ENCODE measurements at regions not wholly inside any gene's neighbourhood (a gene's known extent, or its start where the extent isn't known, plus 50 kb on each side); places are given as distances from the start of the nearest gene placed in this dataset.

DNA sequence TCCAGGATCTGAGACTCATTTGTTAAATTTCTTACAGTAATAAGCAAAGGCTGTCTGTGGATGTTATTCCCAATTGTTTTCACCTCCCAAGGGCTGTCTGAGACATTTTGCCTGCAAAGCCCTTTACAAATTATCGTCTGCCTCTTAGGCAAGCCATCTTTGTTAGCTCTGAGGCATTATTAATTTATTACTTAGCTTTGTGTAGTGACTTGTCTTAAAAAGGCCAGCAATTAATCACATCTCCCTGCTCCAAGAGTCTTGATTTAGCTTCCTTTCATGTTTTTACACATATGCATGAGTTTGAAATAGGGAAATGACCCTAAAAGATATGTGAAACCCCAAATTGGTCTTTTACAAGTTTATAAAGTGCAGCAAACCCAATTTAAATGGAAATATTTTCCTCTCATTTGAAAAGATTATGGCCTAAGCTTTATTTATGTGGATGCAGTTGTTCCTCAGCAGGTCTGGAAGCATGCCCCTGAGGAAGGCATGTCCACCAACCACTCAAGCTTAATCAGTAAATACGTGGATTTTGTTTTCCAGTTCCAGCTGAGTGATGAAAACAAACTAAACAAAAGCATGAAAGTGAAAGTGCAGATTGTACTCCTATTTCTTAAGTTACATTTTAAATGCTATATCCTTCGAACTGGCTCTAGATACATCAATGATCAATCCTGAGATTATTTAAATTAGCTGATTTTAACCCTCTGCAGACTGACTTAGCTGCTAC is 173.6 kb upstream of the LNX1 start:
- DNase-seq, result no peak

DNA sequence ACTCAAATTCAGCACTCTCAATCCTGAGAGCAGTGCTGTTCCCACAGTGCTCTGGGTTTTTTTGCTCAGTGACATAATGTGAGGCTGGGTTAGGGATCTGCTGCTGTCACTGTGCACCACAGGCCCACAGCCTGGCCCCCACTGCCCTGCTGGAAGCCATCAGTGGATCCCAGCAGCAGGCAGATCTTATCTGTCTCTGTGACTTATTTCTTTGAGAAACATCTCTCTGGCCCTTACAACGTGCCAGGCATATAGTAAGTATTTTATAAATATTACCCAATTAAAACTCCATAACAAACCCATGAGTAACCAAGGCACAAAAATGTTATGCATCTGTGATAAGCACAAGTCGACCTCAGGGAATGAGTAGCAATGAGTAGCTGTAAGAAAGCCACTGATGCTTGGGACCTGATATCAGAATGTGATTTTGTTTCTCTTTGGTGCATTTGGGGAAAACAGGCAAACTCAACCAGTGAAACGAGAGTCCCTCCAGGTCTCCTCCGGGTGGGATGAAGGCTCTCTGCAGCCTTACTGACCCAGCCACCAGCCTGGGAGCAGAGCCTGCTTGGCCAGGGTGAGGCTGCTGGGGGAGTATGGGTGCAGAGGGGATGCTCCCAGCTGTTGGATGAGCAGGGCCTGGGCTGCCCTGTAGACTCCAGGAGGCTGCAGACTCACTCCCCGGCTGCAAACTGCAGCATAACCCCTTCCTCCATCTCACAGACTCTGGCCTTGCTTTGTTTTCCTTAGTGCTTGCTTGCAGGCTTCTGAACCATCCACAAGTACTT is 172.7 kb upstream of the LNX1 start:
- no peak for DNase-seq

DNA sequence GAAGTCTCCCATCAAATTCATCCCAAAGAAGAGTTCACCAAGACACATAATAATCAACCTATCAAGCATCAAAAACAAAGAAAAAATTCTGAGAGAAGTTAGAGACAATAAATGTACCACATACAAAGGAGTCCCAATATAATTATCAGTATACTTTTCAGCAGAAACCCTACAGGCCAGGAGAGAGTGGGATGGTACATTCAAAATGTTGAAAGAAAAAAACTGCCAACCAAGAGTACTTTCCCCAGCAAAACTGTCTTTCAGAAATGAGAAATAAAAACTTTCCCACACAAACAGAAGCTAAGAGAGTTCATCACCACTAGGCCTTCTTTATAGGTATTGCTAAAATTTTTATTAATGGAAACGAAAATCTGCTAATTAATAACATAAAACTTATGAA is 164.4 kb upstream of the LNX1 start:
- DNase-seq, result no peak

DNA sequence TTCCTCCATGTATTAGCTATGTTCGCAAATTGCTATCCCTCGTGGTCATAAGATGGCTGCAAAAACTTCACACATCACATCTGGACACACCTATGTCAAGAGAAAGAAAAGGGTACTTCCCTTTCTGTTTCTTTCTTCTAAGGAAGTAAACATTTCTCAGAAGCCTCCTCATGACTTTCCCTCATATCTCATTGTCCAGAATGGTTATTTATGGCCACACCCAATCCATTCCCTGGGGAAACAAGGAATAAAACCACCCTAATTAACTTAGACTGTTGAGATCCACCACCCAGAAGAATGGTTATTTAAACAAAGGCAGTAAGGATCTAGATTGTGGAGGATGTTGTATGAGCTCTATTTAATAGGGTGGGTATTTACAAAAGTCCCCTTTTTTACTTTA is 160.8 kb upstream of the LNX1 start:
- no peak for DNase-seq

DNA sequence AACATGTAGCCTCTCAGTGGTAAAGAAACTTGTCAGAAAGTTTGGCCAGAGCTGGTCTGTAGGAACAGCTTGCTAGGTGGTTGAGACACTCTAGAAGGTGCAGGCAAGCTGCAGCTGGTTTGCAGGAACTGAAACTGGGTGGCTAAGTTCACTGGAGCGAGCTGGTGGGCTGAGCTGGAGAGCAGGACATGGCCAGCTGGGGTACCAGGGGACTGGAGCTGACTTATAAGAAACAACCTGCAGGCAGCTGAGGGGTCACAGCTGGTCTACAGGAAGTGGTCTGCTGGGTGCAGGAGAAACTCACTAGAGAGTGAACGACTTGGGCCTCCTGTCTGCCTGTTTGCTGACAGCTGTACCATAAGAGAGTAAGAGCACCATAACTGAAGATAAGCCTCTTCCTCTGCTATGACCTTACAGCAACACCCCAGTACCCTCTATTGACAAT is 157.1 kb upstream of the LNX1 start:
- DNase-seq, result no peak

DNA sequence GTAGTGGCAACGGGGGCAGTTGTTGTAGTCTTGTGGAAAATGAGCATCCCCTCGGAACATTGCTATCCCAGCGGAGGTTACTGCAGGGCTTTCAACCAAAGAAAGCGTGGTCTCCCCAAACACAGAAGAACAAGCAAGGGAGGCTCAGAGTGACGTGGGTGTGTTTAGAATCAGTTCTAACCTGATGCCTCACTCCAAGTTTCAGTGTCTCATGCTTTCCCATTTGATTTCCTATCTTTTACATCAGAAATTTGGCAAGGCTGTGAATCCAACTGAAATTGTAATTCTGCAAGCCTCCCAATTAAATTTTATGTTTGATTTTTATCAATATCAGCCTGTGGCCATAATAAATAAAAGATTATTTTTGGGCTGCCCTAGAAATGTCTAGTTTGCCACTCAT is 156.1 kb upstream of the LNX1 start:
- DNase-seq, result no peak

DNA sequence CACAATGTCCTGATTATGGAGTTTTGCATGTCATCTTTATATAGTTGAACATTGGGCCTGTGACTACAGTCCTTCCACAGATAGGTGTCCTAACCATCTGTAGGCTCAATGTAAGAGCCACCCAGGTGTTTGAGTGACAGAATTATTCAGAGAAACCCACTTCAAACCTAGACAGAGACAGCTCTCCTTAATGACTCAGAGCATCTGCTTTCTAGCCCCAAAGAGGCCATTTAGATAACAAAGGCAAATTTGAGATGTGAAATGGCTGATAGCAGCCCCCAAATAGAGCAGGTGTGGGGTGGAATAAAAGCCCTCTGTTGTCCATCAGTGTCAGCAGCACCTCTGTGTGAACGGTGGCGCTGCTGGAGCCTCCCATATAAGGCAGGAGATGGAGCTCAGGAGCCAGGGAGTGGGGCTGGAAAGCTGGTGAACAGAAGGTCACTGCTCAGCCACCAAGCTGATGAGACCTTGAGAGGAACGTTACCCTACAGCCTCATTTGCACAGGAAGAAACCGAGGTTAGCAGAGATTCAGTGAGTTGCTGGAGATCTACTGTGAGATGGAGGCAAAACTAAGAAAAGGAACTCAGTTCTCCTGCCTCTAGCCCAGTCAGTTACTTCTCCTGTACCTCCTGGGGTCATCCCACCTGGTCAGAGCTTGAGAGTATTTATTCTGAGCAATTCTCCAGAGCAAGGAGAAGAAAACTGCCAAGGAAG is 153.3 kb upstream of the LNX1 start:
- peak; percentile 62 for DNase-seq

DNA sequence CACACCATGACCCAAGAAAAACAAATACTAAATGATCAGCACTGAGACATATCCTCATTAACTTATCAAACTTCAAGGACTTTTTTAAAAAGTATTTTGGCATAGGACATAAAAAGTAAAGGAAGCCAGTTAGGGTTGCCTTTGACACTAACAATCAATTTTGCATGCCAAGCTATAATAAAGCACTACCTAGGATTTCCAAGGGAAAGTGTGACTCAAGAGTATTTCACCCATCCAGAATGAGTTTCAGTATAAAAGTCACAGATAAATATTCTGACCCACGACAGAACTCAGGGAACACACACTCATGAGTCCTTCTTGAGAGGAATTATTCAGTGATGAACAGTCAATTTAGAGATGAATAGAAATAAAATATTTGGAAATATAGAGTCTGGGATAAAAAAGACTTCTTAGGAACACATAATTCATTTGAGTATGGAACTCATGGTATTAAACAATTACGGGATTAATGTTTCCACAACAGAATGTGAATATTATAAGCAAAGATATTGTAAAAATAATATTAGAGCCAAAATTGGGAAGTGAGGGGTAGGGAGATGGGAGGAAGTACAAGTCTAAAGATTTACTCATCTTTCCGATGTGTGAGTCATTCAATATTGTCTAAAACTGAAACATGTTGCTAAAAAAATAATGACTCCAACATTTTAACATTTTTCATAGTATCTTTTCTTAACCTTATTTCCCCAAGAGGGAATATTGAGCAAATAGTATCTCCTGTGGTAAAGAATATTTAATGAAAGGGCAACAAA is 143.5 kb upstream of the LNX1 start:
- DNase-seq, result no peak

DNA sequence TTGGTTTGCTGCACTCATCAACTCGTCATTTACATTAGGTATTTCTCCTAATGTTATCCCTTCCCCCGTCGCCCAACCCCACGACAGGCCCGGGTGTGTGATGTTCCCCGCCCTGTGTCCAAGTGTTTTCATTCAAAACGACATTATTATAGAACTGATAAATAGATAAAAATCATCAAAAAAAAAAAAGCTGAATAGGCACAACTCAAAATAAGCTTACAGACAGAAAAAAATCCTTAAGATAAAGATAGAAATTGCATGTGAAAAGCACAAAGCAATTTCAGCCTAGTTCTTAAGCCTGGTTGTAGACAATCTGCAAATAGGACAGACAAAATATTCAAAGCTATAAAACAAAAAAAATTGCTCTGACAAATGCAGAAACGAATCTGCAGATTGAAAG is 142.9 kb upstream of the LNX1 start:
- DNase-seq, result no peak

DNA sequence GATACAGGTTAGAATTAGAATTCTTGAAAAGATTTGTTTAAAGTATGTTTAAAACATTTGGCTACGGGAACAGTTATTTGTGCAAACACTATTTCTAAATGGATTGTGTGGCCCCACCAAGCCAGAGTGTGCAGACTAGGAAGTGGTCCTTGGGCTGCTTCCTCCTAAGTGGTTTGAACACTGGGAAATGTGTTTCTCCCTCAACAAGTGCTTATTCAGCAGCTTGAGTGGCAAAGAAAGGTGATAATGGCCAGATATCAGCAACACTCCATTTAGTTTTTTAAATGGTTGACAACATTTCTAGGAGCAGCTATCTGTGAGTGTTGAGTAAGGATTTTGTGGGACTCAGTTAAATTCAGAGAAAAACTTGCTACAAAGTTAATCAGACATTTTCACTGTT is 141.4 kb upstream of the LNX1 start:
- DNase-seq, result no peak

DNA sequence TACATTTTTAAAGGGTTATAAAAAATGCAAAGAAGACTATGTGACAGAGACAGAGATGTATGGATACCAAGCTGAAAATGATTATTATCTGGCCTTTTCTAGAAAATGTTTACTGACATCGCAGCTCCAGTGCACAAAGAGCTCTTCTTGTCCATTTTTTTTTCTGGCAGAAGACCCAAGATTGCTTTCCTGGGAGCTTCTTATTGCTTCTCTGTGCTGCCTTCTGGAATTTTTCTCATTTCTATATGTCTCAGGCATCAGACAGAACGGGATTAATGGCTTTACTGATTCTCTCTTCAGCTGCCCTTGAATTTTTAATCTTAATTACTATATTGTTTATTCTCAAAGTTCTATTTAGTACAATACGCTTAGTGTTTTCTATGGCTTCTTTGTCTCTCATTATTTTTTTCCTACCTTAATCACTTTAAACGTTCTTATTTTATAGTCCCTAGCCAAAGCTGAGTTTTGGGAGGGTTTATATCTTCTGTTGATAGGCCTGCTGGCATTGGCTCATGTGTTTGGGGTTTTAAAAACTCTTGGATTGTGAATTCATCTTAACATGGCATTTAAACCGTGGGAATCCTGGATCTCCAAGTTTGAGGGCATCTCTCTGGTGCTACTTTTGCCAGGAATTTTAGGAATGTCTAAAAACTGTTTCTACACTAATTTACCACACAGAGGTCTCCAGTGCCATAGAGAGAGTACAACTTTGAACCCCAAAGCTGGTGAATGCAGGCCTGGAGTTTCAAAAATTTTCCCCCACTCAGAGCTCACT is 138.9 kb upstream of the LNX1 start:
- DNase-seq, result no peak

DNA sequence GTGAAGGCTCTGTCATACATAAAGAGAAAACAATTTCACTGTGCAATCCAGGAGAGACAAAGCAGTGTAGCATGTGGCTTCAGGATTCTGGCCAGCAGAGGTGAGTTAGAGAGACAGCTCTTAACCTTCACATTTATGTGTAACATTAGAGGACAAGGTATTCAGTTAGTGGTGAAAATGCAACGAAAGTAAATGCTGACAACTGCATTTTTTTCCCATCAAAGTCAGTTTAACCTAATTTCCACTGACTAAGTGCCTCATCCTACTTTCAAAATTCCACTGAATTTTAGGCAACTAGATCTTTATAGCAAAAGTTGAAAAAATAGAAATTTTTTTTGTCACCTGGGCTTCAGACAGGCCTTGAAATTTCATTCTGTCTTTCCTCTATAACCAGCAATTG is 130.8 kb upstream of the LNX1 start:
- no peak for DNase-seq

DNA sequence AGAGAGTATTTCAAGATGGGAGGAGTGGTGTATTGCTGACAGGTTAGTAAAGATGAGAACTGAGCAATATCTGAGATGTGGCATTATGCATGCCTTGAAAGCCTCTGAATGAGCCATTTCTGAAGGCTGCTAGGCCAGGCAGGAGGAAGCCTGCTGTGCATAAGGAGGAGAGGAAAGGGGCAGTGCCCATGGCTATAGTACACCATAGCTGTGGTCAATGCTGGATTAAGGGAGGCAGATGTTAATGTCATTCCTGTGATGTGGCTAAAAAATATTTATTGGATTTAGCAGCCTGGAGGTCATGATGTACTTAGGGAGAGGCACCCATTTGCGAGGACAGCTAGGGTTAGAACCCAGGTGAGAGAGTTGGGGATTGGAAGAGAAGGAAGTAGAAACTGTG is 130.0 kb upstream of the LNX1 start:
- no peak for DNase-seq

DNA sequence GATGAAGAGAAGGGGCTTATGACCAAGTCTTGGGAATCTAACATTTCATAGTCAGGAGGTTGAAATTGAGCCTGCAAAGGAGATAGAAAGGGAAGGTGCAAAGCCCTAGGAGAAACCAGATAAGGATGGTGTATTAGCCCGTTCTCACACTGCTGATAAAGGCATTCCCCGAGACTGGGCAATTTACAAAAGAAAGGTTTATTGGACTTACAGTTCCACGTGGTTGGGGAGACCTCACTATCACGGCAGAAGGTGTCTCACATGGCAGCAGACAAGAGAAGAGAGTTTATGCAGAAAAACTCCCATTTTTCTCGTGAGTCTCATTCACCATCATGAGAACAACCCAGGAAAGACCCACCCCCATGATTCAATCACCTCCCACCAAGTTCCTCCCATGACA is 129.5 kb upstream of the LNX1 start:
- DNase-seq, result no peak

DNA sequence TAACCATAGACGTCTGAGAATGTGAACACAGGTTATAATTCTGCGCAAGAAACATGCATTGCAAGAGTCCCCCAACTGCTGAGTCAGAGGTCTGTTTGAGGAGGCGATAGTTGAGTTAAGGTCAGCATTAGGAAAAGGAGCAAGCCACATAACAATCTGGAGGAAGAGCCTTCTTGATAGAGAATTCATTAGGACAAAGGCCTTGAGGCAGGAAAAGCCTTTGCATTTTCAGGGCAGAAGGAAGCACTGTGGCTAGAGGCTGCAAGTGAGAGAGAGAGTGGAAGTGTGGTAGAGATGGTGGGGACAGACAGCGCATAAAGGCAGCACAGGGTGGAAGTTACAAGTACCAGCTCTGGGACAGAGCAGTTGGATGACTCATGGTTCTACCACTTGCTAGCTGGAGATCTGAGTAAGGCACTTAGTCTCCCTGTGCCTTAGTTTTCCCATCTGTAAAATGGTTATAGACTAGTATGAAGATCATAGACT is 125.8 kb upstream of the LNX1 start:
- no peak for DNase-seq

DNA sequence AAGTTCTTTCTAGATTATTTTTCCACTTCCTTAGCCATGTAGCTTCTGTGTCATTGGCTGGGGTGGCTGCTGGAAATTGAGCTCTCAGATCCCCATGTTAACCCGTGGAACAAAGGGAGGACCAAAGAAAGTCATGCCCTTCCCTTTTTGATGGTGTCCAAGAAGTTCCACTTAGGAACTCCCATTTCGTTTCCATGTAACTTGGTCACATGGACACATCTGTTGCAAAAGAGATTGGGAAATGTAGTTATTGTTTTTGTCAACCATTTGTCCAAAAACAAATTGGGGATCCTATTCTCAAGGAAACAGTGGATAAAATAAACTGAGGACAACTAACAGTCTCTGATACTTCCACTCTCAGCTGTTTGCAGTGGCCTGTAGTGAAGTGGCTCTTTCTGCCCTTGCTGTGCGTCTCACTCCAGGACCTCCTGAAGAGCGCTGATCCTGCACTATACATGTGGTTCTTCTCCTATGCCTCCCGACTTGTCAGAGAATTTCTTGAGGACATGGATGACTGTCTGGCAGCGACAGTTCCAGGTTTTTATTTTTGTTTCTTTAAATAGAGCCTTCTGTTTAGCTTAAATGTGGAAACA is 125.3 kb upstream of the LNX1 start:
- no peak for DNase-seq

DNA sequence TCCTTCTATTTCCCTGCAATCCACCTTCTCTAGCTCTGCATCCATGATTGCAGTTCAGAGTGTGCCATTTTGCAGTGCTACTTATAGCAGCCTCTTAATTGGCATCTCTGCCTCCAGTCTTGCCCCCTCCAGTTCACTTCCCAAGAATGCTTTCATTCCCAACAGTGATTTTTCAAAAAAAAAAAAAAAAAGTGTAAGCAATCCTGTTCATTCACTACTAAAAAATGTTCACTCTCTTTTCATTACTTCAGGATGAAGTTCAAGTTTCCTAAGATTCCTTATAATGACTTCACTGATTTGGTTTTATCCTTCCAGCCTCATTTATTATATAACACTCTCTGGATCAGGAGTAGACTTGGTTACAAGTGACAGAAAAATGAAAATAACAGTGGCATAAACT is 124.7 kb upstream of the LNX1 start:
- DNase-seq, result no peak

DNA sequence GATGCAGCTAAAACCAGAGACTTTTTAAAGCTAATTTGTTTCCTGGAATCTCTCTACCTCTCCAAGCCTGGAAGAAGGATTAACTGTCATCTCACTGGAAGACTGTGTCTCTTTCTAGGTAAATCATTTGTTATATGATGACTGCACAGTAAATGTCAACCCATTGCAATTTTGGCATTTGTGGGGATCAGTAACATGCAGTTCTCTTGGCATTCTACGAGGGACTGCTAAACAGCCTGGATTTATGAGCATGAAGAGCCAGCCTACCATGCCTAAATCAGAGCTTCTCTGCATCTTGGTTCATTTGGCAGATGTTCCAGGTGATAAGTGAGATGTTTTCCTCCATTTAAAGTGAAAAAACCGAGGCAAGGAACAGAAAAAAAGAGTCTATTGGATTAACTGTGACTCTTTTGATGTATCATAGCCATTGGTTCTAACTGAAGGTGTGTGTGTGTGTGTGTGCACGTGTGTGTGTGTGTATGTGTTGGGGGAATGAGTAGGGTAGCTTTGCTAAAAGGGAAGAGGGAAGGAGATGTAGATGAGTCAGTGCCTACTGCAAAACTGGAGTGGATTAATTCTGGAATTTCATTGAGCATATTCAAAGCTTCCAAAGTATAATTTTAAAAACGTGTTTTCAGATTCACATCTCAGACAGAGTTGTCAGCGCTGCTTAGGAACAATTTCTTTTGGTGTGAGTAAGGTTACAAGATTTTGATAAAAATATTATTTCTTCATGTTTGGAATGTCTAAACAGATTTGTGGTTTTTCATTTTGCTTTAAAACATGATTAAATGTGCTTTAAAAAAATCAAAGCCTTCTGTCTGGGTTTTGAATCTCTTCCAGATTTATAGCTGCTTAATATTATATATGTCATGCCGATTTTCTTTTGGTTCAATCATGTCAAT is 123.2 kb upstream of the LNX1 start:
- DNase-seq, result no peak

DNA sequence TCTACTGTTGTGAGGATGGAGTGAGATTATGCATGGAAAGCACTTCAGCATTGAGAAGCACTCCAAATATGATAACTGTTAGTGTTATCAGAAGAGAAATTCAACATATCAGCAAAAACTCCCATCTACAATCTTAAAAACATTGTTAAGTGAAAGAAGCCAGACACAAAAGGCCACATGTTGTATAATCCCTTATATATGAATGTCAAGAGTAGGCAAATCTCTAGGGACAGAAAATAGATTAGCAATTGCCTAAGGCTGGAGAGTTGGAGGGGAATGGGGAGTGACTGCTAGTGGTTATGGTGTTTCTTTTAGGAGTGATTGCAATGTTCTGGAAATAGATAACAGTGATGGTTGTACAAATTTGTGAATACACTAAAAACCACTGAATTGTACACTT is 122.5 kb upstream of the LNX1 start:
- DNase-seq, result no peak

DNA sequence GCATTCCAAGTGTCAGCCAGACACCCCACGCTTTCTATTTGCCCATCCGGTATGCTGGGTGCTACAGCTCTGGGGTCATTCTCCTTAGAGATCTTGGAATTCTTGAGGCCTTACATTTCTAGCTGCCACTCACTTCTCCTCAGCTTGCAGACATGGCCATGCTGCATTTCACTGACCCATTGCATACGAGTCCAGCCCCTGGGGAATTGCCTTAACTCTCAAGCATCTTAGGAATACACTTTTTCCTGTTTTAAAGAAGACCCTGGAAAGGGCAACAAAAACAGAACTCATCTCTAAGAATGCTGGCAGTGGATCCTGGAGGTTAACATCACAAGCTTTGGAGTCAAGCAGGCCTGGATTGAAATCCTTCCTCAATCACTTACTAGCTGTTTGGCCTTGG is 122.0 kb upstream of the LNX1 start:
- DNase-seq, result no peak

All from NCI-H345 (cell line).